ENCODE measurements at regions not wholly inside any gene's neighbourhood (a gene's known extent, or its start where the extent isn't known, plus 50 kb on each side); places are given as distances from the start of the nearest gene placed in this dataset.

DNA sequence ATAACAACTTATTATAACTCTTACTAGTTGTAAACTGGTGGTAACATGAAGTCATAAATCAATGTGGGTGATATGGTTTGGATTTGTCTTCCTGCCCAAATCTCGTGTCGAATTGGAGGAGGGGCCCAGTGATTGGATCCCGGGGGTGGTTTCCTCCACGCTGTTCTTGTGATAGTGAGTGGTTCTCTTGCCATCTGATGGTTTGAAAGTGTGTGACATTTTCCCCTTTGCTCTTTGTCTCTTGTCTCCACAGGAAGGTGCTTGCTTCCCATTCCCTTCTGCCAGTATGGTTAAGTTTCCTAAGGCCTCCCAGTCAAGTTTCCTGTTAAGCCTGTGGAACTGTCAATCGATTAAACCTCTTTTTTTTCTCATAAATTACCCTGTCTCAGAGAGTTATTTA is 321.6 kb downstream of the DSEL start:
- no peak for DNase-seq (ENCODE audit: low read depth, low spot score)
- CTCF ChIA-PET, result no interaction called here
- peaks cover 0 to 9% of the 10 kb centered on the region in 2 experiments; a peak in 2 of 4 replicates for H3K9me3 ChIP-seq (ENCODE audit: control insufficient read depth in 1 of 2, insufficient read depth in 1 of 2, low read depth in 1 of 2, low read length in 2 of 2)
- no peaks in the 10 kb centered on the region for H4K20me1 ChIP-seq (ENCODE audit: insufficient read depth)
- H3K27ac ChIP-seq (ENCODE audit: low read depth, low read length), result no peak overlapping the region
- H3K4me3 ChIP-seq (replicated peaks in 1 of 2; ENCODE audit: low read depth in 1 of 2, low read length in 2 of 2), result no peak overlapping the region
- no peaks in the 10 kb centered on the region for H3K4me1 ChIP-seq (ENCODE audit: control insufficient read depth in 1 of 2, insufficient read depth in 2 of 2, low read length in 2 of 2)
- TF ChIP-seq CBX3 (IDR thresholded peaks at IDR 0.05; ENCODE audit: low read depth) (no peak), YY1 (IDR thresholded peaks at IDR 0.05; ENCODE audit: extremely low read depth, insufficient replicate concordance, low read depth, low read length) (no peak), POLR2A (IDR thresholded peaks at IDR 0.05; ENCODE audit: borderline replicate concordance, extremely low read depth, insufficient read depth, insufficient read length) (no peak), RAD21 (IDR thresholded peaks at IDR 0.05; ENCODE audit: low read depth) (no peak), ELF1 (IDR thresholded peaks at IDR 0.05; ENCODE audit: borderline replicate concordance, low read depth) (no peak), JUND (IDR thresholded peaks at IDR 0.05) (no peak), ZNF274 (IDR thresholded peaks at IDR 0.05; ENCODE audit: low read depth, low read length) (no peak), ZBTB33 (IDR thresholded peaks at IDR 0.05; ENCODE audit: extremely low read depth, insufficient replicate concordance, low read length) (no peak), SIN3A (IDR thresholded peaks at IDR 0.05; ENCODE audit: low read depth) (no peak), SRF (IDR thresholded peaks at IDR 0.05; ENCODE audit: low read depth) (no peak), FOSL1 (IDR thresholded peaks at IDR 0.05; ENCODE audit: low read depth) (no peak)
- TF ChIP-seq, protein P1, sequence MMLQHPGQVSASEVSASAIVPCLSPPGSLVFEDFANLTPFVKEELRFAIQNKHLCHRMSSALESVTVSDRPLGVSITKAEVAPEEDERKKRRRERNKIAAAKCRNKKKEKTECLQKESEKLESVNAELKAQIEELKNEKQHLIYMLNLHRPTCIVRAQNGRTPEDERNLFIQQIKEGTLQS (IDR thresholded peaks at IDR 0.05), result no peak
- TF ChIP-seq, protein P2, sequence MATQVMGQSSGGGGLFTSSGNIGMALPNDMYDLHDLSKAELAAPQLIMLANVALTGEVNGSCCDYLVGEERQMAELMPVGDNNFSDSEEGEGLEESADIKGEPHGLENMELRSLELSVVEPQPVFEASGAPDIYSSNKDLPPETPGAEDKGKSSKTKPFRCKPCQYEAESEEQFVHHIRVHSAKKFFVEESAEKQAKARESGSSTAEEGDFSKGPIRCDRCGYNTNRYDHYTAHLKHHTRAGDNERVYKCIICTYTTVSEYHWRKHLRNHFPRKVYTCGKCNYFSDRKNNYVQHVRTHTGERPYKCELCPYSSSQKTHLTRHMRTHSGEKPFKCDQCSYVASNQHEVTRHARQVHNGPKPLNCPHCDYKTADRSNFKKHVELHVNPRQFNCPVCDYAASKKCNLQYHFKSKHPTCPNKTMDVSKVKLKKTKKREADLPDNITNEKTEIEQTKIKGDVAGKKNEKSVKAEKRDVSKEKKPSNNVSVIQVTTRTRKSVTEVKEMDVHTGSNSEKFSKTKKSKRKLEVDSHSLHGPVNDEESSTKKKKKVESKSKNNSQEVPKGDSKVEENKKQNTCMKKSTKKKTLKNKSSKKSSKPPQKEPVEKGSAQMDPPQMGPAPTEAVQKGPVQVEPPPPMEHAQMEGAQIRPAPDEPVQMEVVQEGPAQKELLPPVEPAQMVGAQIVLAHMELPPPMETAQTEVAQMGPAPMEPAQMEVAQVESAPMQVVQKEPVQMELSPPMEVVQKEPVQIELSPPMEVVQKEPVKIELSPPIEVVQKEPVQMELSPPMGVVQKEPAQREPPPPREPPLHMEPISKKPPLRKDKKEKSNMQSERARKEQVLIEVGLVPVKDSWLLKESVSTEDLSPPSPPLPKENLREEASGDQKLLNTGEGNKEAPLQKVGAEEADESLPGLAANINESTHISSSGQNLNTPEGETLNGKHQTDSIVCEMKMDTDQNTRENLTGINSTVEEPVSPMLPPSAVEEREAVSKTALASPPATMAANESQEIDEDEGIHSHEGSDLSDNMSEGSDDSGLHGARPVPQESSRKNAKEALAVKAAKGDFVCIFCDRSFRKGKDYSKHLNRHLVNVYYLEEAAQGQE (IDR thresholded peaks at IDR 0.05; ENCODE audit: low read depth), result no peak
- H3K9me2 ChIP-seq (ENCODE audit: insufficient read depth), result no peaks in the 10 kb centered on the region
- H3K36me3 ChIP-seq (ENCODE audit: control insufficient read depth in 1 of 2, insufficient read depth in 2 of 2, low read length in 2 of 2), result no peaks in the 10 kb centered on the region
- POLR2A ChIA-PET, result no interaction called here
- no peak overlapping the region for H3K4me2 ChIP-seq (ENCODE audit: low read length)
- no peak overlapping the region for H3K9ac ChIP-seq (ENCODE audit: low read length)
- intact Hi-C loops (cut with micrococcal nuclease), result no loop called here
- RAD21 ChIA-PET (ENCODE audit: low non-redundant PET in 1 of 2, low total read pairs in 2 of 2, uncharacterized antibody in 2 of 2, unreplicated experiment in 2 of 2), result no interaction called here
- H3K27me3 ChIP-seq (ENCODE audit: insufficient read depth, low read length), result no peaks in the 10 kb centered on the region
- BruUV-seq (replicated peaks), result no TSS peak
- no peak overlapping the region for H2AFZ ChIP-seq (ENCODE audit: low read depth, low read length, poor library complexity, severe bottlenecking)
- no peak for ATAC-seq
- H3K79me2 ChIP-seq (ENCODE audit: insufficient read depth, low read length), result no peaks in the 10 kb centered on the region

Data from HCT116 (cell line).